HepG2 (cell line): ENCODE measurements at regions not wholly inside any gene's neighbourhood (a gene's known extent, or its start where the extent isn't known, plus 50 kb on each side); places are given as distances from the start of the nearest gene placed in this dataset.
"Not testable (repeated sequence)": the region's sequence is repeated elsewhere in the genome, so short reads cannot be mapped to it uniquely, and the experiment has no call there.

Experiments
- ETS1 ChIP-seq: sonication (generic); formaldehyde crosslinking; IDR thresholded peaks from 2 replicates; pipeline ENCODE4 v1.4.0; 2020; ENCODE audit warnings: missing genetic modification reagents
- FOXK1 ChIP-seq: sonication (generic); formaldehyde crosslinking; IDR thresholded peaks from 2 replicates; pipeline ENCODE4 v1.4.0; 2020; ENCODE audit warnings: low read depth, missing genetic modification reagents, borderline replicate concordance
- MAX ChIP-seq: IDR thresholded peaks from 2 replicates; pipeline ENCODE4 v1.6.1; 2012; ENCODE audit warnings: inconsistent platforms
- NPAS2 ChIP-seq: sonication (generic); formaldehyde crosslinking; IDR thresholded peaks from 2 replicates; pipeline ENCODE4 v1.8.0; 2022; ENCODE audit warnings: mild to moderate bottlenecking, missing genetic modification reagents, borderline replicate concordance
- TF ChIP-seq, protein P1 (sequence below): sonication (generic); formaldehyde crosslinking; IDR thresholded peaks from 2 replicates; pipeline ENCODE4 v1.4.0; 2020; ENCODE audit warnings: missing genetic modification reagents

GRCh38 chr6:122944936-122945335 lies 51.1 kb upstream of the CLVS2 start:
- not testable (repeated sequence) for TF ChIP-seq MAX; NPAS2 (CRISPR knock-in tag); FOXK1 (CRISPR knock-in tag); ETS1 (CRISPR knock-in tag)
- TF ChIP-seq, protein P1, sequence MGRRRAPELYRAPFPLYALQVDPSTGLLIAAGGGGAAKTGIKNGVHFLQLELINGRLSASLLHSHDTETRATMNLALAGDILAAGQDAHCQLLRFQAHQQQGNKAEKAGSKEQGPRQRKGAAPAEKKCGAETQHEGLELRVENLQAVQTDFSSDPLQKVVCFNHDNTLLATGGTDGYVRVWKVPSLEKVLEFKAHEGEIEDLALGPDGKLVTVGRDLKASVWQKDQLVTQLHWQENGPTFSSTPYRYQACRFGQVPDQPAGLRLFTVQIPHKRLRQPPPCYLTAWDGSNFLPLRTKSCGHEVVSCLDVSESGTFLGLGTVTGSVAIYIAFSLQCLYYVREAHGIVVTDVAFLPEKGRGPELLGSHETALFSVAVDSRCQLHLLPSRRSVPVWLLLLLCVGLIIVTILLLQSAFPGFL (CRISPR knock-in tag): not testable (repeated sequence)
